MM.1S (cell line): ENCODE measurements at regions not wholly inside any gene's neighbourhood (a gene's known extent, or its start where the extent isn't known, plus 50 kb on each side); places are given as distances from the start of the nearest gene placed in this dataset.
"Not testable (repeated sequence)": the region's sequence is repeated elsewhere in the genome, so short reads cannot be mapped to it uniquely, and the experiment has no call there.

Experiments
- DNase-seq: peaks from one replicate; pipeline ENCODE4 v3.0.0-alpha.2; 2015
- H2AFZ ChIP-seq: fragments of 300-600 bp; sonication (generic); 2 replicates; pipeline ENCODE4 v1.6.0; 2016; ENCODE audit warnings: antibody characterized with exemption, low read length
- H3F3A ChIP-seq: fragments of 300-600 bp; sonication (generic); 2 replicates; pipeline ENCODE4 v1.6.1; 2016; ENCODE audit warnings: mild to moderate bottlenecking, antibody characterized with exemption, low read length, moderate library complexity, mixed read lengths; ENCODE audit not compliant: insufficient read depth
- H3K27ac ChIP-seq: fragments of 300-600 bp; sonication (generic); 2 replicates; pipeline ENCODE4 v1.5.1; 2016; ENCODE audit warnings: mild to moderate bottlenecking, low read length
- H3K27me3 ChIP-seq: fragments of 300-600 bp; sonication (generic); replicated peaks from 2 replicates; pipeline ENCODE4 v1.6.0; 2016; ENCODE audit warnings: low read length; ENCODE audit not compliant: insufficient read depth
- H3K36me3 ChIP-seq: fragments of 300-600 bp; sonication (generic); replicated peaks from 2 replicates; pipeline ENCODE4 v1.6.1; 2016; ENCODE audit warnings: mild to moderate bottlenecking, low read length, mixed read lengths; ENCODE audit not compliant: insufficient read depth
- H3K4me1 ChIP-seq: fragments of 300-600 bp; sonication (generic); 2 replicates; pipeline ENCODE4 v1.6.1; 2016; ENCODE audit warnings: low read length, mixed read lengths
- H3K4me2 ChIP-seq: fragments of 300-600 bp; sonication (generic); 2 replicates; pipeline ENCODE4 v1.6.0; 2016; ENCODE audit warnings: low read depth, low read length
- H3K4me3 ChIP-seq: fragments of 300-600 bp; sonication (generic); 2 replicates; pipeline ENCODE4 v1.5.1; 2016; ENCODE audit warnings: low read length, mixed read lengths
- H3K79me2 ChIP-seq: fragments of 300-600 bp; sonication (generic); 2 replicates; pipeline ENCODE4 v1.6.1; 2016; ENCODE audit warnings: mixed run types, low read length, mixed read lengths
- H3K9ac ChIP-seq: fragments of 300-600 bp; sonication (generic); 2 replicates; pipeline ENCODE4 v1.6.1; 2016; ENCODE audit warnings: low read length, mixed read lengths
- H3K9me2 ChIP-seq: fragments of 300-600 bp; sonication (generic); replicated peaks from 2 replicates; pipeline ENCODE4 v1.6.1; 2016; ENCODE audit warnings: mild to moderate bottlenecking, low read length, mixed read lengths; ENCODE audit not compliant: insufficient read depth
- H3K9me3 ChIP-seq: fragments of 300-600 bp; sonication (generic); replicated peaks from 2 replicates; pipeline ENCODE4 v1.6.1; 2016; ENCODE audit warnings: mild to moderate bottlenecking, low read length, mixed read lengths; ENCODE audit not compliant: insufficient read depth
- H4K20me1 ChIP-seq: fragments of 300-600 bp; sonication (generic); 2 replicates; pipeline ENCODE4 v1.6.1; 2016; ENCODE audit warnings: mild to moderate bottlenecking, low read length, moderate library complexity, mixed read lengths; ENCODE audit not compliant: insufficient read depth
- EZH2 ChIP-seq: fragments of 300-600 bp; sonication (generic); optimal IDR thresholded peaks from 2 replicates; pipeline ENCODE3; 2017; ENCODE audit warnings: low read depth, mild to moderate bottlenecking, antibody characterized with exemption, low read length, mixed read lengths
- EZH2phosphoT487 ChIP-seq: fragments of 300-600 bp; sonication (generic); IDR thresholded peaks from 2 replicates; pipeline ENCODE4 v1.6.1; 2018; ENCODE audit warnings: antibody characterized with exemption, low read length
- TF ChIP-seq, protein P1 (sequence below): fragments of 300-600 bp; sonication (generic); IDR thresholded peaks from 2 replicates; pipeline ENCODE4 v1.5.1; 2016; ENCODE audit warnings: antibody characterized with exemption, low read length, mixed read lengths

DNA sequence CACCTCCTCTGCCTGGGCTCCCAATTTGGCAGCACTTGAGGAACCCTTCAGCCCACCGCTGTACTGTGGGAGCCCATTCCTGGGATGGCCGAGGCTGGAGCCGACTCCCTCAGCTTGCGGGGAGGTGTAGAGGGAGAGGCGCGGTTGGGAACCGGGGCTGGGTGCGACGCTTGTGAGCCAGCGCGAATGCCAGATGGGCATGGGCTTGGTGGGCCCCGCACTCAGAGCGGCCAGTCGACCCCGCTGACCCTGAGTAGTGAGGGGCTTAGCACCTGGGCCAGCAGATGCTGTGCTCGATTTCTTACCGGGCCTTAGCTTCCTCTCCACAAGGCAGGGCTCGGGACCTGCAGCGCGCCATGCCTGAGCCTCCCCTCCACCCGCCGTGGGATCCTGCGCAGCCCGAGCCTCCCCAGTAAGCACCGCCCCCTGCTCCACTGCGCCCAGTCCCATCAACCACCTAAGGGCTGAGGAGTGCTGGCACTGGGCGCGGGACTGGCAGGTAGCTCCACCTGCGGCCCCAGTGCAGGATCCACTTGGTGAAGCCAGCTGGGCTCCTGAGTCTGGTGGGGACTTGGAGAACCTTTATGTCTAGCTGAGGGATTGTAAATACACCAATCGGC is 58.3 kb upstream of the DEFB108B start:
- H3K27ac ChIP-seq, result no peak overlapping the region
- DNase-seq, result no peak
- no peak overlapping the region for H3K9ac ChIP-seq
- no peaks in the 10 kb centered on the region for H3K27me3 ChIP-seq
- no peaks in the 10 kb centered on the region for H3K9me2 ChIP-seq
- H3K4me2 ChIP-seq, result no peak overlapping the region
- H3K9me3 ChIP-seq, result no peaks in the 10 kb centered on the region
- no peaks in the 10 kb centered on the region for H3K79me2 ChIP-seq
- H4K20me1 ChIP-seq, result no peaks in the 10 kb centered on the region
- no peaks in the 10 kb centered on the region for H3K36me3 ChIP-seq
- no peaks in the 10 kb centered on the region for H3K4me1 ChIP-seq
- no peak overlapping the region for H2AFZ ChIP-seq
- TF ChIP-seq, protein P1, sequence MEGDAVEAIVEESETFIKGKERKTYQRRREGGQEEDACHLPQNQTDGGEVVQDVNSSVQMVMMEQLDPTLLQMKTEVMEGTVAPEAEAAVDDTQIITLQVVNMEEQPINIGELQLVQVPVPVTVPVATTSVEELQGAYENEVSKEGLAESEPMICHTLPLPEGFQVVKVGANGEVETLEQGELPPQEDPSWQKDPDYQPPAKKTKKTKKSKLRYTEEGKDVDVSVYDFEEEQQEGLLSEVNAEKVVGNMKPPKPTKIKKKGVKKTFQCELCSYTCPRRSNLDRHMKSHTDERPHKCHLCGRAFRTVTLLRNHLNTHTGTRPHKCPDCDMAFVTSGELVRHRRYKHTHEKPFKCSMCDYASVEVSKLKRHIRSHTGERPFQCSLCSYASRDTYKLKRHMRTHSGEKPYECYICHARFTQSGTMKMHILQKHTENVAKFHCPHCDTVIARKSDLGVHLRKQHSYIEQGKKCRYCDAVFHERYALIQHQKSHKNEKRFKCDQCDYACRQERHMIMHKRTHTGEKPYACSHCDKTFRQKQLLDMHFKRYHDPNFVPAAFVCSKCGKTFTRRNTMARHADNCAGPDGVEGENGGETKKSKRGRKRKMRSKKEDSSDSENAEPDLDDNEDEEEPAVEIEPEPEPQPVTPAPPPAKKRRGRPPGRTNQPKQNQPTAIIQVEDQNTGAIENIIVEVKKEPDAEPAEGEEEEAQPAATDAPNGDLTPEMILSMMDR, result no peak
- no peak for TF ChIP-seq EZH2phosphoT487
- no peak for TF ChIP-seq EZH2
- no peaks in the 10 kb centered on the region for H3F3A ChIP-seq
- H3K4me3 ChIP-seq, result no peak overlapping the region

DNA sequence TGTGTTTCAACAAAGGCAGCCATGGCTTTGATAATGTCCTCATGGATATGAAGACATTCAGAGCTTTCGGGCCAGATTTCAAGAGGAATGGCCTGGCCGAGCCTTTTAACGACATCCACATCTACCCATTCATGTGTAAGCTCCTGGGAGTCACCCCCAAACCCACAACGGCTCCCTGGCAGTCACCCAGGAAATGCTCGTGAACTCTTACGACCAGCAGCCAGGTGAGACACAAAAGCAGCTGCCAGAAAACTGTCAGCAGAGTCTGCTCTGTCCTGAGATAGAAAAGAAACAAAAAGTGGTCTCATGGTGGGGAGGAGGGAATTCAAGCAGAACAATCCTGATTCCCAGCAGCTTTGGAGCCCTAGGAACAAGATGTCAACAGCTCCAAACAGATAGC is 52.9 kb upstream of the DEFB108B start:
- H3K79me2 ChIP-seq, H3F3A ChIP-seq, H3K9me3 ChIP-seq, H3K9ac ChIP-seq, H2AFZ ChIP-seq, H3K4me2 ChIP-seq, H3K36me3 ChIP-seq, H3K4me1 ChIP-seq, H3K27ac ChIP-seq, H3K27me3 ChIP-seq, H3K9me2 ChIP-seq, DNase-seq, H3K4me3 ChIP-seq, H4K20me1 ChIP-seq: not testable (repeated sequence)

- not testable (repeated sequence) for H3K36me3 ChIP-seq, H3K4me3 ChIP-seq, H3K9me2 ChIP-seq, H3K79me2 ChIP-seq, H3K27me3 ChIP-seq, H3F3A ChIP-seq, H2AFZ ChIP-seq, H3K9me3 ChIP-seq, H3K4me1 ChIP-seq, H3K9ac ChIP-seq, H3K4me2 ChIP-seq, DNase-seq, H3K27ac ChIP-seq, H4K20me1 ChIP-seq
These were observed 52.2 kb upstream of the DEFB108B start for GRCh38 chr11:71780771-71781170.

- not testable (repeated sequence) for H3K9me3 ChIP-seq, H4K20me1 ChIP-seq, H3K79me2 ChIP-seq, H3K9me2 ChIP-seq, H3K9ac ChIP-seq, H3K36me3 ChIP-seq, DNase-seq, H3K27ac ChIP-seq, H3F3A ChIP-seq, H3K27me3 ChIP-seq, H3K4me1 ChIP-seq, H3K4me3 ChIP-seq, H3K4me2 ChIP-seq, H2AFZ ChIP-seq
These were observed 51.5 kb upstream of the DEFB108B start for GRCh38 chr11:71781491-71781890.

GRCh38 chr11:71782229-71782861 is 50.7 kb upstream of the DEFB108B start:
- H3K27ac ChIP-seq, H3K9me2 ChIP-seq, H3K9me3 ChIP-seq, H3K4me3 ChIP-seq, H3K27me3 ChIP-seq, H3K9ac ChIP-seq, H3K79me2 ChIP-seq, H3K4me2 ChIP-seq, H3K4me1 ChIP-seq, H2AFZ ChIP-seq, H3K36me3 ChIP-seq, H4K20me1 ChIP-seq, DNase-seq, H3F3A ChIP-seq: not testable (repeated sequence)

GRCh38 chr11:71783191-71783590 is 49.8 kb upstream of the DEFB108B start:
- not testable (repeated sequence) for H3K9me2 ChIP-seq, DNase-seq, H3K79me2 ChIP-seq, H3K4me1 ChIP-seq, H3K27ac ChIP-seq, H3K27me3 ChIP-seq, H3K36me3 ChIP-seq, H3K9ac ChIP-seq, H2AFZ ChIP-seq, H3K9me3 ChIP-seq, H3K4me3 ChIP-seq, H3K4me2 ChIP-seq, H3F3A ChIP-seq, H4K20me1 ChIP-seq
